GM03348 (cell line): ENCODE measurements at regions not wholly inside any gene's neighbourhood (a gene's known extent, or its start where the extent isn't known, plus 50 kb on each side); places are given as distances from the start of the nearest gene placed in this dataset.
"Not testable (repeated sequence)": the region's sequence is repeated elsewhere in the genome, so short reads cannot be mapped to it uniquely, and the experiment has no call there.

Source experiments
- DNase-seq: peaks from one replicate; pipeline ENCODE4 v3.0.0; 2012; ENCODE audit warnings: low spot score

GRCh38 chr16:8453359-8453758 lies 137.0 kb downstream of the TMEM114 start:
- no peak for DNase-seq

GRCh38 chr16:8452941-8453340 lies 137.4 kb downstream of the TMEM114 start:
- no peak for DNase-seq

DNA sequence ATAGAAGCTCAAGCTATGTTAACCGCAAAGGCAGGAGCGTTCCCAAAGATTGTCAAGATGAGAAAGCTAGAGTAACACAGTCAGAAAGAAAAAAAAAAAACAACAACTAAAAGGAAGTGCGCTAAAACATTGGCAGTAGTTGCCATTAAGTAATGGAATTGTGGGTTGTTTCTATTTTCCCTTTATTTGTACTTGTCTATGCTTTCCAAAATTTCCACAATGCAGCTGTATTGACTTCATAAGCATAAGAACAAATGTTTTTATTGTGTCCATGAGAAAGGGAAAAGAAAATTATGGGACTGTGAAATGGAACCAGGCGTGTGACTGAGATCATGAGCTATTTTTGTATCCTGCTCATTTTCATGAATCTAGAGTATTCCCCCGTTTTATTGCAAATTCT lies 153.4 kb downstream of the TMEM114 start:
- no peak for DNase-seq

GRCh38 chr16:8431783-8432182 lies 158.5 kb downstream of the TMEM114 start:
- no peak for DNase-seq

- no peak for DNase-seq
Measured at GRCh38 chr16:8430401-8430800, 159.9 kb downstream of the TMEM114 start.

DNA sequence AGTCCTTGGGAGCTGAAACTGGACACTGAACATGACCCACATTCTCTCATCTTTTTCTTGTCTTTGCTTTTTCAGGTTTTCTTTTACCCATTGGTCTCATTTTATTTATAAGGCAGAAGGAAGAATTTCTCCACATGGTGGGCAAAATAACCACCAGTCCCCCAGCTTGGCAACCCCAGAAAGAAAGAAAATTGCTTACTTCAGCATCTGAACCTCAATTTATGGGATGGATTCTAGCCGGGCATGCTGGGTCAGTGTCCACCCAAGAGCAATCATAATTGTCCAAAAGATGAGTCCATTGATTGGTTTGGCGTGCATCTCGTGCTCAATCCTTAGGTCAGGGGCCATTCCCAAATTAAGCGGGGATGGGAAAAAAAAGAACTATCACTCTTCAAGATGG lies 163.7 kb downstream of the TMEM114 start:
- DNase-seq: no peak

DNA sequence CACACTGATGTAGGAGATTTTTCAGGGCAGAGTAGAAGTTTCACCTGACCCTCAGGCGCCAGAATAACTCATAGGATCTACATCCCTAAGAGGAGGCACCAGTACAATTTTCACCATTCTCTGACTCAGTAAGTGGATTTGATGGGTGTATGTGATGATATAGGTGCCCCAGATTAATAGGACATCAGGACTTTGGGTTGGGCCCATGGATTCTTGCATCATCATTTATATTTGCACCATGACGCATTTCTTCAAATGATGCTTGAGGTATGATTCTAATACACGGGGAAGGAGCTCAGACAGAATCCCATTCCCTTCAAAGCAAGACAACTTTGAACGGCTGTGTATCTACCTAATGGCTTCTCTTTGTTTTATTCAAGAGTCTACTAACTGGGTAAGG lies 173.2 kb downstream of the TMEM114 start:
- DNase-seq: no peak

- DNase-seq: no peak
Measured at GRCh38 chr16:8408855-8409567, 181.3 kb downstream of the TMEM114 start.

DNA sequence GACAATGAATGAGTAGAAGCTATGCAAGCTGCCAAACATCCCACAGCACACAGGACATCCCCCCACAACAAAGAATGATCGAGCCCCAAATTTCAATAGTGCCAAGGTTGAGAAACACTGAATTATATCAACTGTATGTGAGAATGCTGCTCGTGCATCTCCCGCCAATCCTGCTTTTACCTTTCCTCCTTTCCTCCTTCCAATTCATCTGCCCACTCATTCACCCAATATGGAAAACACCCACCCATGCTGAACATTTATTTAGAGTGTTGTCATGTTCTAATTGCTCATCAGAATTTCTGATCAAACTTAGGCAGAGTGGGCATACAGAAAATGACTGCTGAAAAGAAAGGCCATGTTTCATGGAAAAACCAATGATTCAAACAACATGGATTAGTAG lies 183.0 kb downstream of the TMEM114 start:
- DNase-seq: no peak

DNA sequence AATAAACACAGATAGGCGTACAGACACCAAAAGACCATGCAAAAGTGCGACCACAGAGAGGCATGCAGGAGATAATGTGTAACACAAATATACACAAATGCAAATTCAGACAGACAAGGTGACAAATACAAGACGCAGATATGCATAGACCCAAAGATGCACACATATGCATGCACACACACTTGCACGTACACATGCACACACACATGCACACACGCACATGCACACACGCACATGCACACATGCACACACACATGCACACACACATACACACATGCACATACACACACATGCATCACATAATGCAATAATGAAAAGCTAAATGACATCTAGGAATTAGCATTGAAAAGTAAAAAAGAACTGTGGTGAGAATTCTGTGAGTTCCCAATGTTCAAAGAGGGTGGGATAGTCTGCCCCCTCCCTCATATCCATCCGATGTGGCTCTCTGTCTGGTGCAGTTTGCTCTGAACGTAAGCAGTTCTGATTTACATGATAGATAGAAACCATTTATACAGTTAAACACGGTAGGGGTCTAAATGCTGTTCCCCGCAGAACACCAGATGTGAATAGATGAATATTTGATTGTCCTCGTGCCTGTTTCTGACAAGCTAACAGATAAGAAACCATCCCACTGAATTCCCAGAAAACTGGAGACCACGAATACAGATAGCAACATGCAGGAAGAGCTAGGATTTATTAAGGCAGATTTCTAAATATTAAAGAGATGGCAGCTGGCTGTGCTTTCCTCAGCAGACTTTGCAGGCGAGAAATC lies 186.1 kb downstream of the TMEM114 start:
- DNase-seq: no peak

DNA sequence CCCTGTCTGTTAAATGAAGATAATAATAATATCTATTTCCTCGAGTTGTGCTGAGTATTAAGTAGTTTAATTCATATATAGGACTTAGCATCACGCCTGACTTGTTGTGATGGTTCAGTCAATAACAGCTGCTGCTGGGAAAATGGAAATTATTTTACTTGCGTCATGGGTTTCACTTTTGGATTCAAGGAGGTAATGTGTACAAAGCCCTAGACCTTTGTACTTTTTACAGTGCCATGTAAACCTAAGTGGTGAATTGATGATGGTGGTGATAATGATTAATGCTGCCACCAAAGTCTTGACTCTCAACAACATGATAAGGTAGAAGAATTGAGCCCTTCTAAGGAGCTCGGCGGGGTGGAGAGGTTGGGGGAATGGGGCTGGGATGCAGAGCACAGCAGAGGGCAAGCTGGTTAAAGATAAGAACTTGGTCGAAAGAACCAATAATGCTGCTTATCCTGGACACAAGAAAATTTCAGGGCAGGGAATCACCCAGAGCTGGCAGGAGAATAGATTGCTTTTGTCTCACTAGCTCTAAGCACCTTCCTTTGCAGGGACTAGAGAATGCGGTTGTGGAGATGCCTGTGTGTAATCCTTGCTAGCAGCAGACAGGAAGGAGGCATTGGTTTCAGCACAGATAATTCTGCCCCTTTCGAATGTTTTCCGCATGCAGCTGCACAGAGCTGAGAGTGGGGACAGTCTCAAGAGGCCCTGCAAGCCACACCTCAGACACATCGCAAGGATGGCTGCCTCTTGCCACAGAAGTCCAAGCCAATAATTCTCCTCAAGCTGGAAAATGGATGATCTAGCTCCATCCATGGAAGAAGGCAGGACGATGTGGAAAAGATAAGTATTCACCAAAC lies 187.1 kb downstream of the TMEM114 start:
- DNase-seq: no peak

DNA sequence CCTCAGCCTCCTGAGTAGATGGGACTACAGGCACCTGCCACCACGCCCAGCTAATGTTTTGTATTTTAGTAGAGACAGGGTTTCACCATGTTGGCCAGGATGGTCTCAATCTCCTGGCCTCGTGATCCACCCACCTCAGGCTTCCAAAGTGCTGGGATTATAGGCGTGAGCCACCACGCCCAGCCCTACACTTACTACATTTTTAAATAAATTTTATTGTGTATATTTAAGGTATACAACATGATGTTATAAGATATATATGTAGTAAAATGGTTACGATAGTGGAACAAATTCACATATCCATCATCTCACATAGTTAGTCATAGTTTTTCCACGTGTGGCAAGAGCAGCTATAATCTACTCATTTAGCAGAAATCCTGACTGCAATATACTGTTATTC lies 189.6 kb downstream of the TMEM114 start:
- not testable (repeated sequence) for DNase-seq

DNA sequence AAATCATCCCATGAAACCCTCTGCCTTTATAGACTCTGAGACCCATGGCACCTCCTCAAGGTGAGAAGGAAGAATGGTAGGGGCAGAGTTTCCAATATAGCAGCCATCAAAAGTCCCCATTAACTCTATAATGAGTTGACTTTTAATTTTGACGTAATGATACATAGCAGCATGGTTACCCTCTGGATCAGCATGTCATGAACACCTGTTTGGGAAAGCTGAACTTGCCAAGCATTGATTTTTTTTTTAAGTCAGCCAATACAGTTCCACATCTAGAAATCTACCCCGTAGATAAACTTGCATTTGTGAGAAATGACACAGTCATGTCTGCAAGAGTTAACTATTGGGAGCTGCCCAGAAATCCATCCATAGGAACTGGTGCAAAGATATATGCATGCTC lies 191.8 kb downstream of the TMEM114 start:
- no peak for DNase-seq

GRCh38 chr16:8397223-8397622 lies 193.1 kb downstream of the TMEM114 start:
- DNase-seq: no peak

DNA sequence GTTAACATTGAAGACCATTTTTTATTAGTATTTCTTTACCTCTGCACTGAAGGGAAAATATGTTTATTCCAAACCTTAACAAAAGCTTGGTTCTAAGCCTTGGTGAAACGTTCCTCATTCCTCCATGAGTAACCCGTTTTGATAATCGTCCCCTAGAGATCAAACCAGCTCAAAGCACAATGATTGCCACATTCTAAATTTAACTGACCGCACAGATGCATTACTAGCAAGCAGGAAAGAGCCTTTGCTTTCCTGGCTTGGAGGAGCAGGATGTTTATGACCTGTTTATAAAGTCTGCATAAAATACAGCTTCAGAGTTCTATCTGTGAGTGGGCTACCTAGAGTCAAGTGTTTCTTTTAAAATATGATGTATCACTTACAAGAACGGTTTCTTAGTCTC lies 193.8 kb downstream of the TMEM114 start:
- no peak for DNase-seq

DNA sequence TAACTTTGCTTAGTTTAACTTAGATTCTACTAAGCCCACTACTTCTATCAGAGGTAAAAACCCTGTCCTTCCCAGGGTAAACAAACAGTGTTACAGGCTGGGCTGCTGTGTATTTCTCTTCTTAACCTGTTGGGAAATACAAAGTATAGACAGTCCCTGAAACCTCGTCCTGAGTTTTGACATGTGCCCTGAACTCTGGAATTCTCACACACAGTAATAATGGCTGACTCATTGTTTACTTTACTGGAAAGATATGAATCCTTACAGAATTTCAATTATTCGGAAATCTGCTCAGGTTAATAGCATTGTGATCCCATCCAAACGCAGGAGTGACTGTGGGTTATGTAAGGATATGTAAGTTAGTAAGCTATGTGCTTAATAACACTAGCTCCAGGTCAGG lies 199.1 kb downstream of the TMEM114 start:
- no peak for DNase-seq

GRCh38 chr16:8388684-8389083 lies 201.6 kb downstream of the TMEM114 start:
- DNase-seq: no peak

DNA sequence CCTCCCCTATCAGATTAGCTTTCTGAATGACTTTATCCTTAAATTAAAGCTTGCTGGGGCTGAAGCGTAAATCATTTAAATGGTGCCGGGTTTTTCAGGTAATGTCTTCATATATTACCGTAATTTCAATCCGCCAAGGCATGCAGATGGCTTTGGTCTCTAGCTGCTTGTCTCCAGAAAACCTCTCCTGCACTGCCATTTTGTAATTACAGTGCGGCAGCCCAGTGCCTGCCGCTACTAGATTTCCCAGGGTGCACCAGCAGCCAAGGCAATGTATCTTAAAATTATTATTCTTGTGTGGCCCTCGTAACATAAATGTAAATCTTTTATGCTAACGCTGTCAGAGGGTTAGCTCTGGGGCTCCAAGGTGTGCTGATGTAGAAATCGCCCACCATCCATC lies 208.5 kb downstream of the TMEM114 start:
- no peak for DNase-seq

GRCh38 chr16:8380311-8380710 lies 210.0 kb downstream of the TMEM114 start:
- no peak for DNase-seq

GRCh38 chr16:8377864-8378263 lies 212.4 kb downstream of the TMEM114 start:
- no peak for DNase-seq

DNA sequence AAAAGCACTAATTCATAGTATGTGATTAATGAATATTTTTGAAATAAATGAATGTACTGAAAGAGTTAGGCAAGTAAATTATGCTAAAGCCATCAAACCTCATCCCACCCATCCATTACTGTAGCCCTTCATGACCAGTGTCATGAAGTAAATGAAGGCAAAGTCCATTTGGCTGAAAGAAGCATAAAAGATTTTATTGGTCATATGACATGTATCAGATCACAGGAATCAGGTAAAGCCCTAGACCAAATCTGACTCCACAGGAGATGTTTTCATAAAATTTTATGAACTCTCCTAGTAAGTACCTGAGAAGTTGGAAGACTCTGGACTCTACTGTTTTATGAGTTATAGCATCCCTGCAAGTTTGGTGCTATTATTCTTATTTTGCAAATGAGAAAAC lies 213.5 kb downstream of the TMEM114 start:
- DNase-seq: no peak

- no peak for DNase-seq
Measured at GRCh38 chr16:8376430-8376829, 213.9 kb downstream of the TMEM114 start.

DNA sequence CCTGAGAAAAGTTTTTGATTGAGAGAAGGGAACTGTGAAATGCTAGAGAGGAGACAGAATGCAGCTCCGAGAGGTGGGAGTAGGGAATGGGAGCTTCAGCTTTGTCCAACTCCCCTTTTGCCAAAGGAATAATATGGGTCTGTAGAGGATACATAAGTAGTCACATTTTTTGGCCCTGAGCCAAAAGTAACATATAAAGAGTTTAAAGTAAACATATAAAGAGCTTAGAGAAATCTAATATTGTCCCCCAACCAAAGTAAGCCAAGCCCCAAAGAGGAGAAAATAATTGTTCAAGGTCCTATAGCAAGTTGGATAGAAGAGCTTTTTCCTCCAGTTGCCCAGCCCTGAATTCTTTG lies 215.1 kb downstream of the TMEM114 start:
- DNase-seq: no peak
